Cardiac fibroblast (primary cell): ENCODE measurements at regions not wholly inside any gene's neighbourhood (a gene's known extent, or its start where the extent isn't known, plus 50 kb on each side); places are given as distances from the start of the nearest gene placed in this dataset.
"Not testable (repeated sequence)": the region's sequence is repeated elsewhere in the genome, so short reads cannot be mapped to it uniquely, and the experiment has no call there.

Experiments
- DNase-seq, 2 donors: peaks; one replicate each; pipeline versions ENCODE4 v3.0.0 to v3.0.0-alpha.2; 2010; ENCODE audit warnings: low read depth in 2 of 2
- H3K4me3 ChIP-seq, 2 donors: replicated peaks in 1 of 2; 1 replicate in 1 of 2; 2 replicates in 1 of 2; pipeline ENCODE4 v1.5.1; 2011; ENCODE audit warnings: low read depth in 2 of 2, low read length in 2 of 2, mild to moderate bottlenecking in 2 of 2, moderate library complexity in 1 of 2
- CTCF ChIP-seq: IDR thresholded peaks from one replicate; pipeline ENCODE4 v1.5.1; 2011; ENCODE audit warnings: low read depth, mild to moderate bottlenecking, low read length, inconsistent platforms

GRCh38 chr17:33929181-33929724 lies 325.8 kb upstream of the CCL2 start:
- no peak for DNase-seq
- TF ChIP-seq CTCF: no peak
- no peak overlapping the region for H3K4me3 ChIP-seq

- DNase-seq, H3K4me3 ChIP-seq: not testable (repeated sequence)
Observed at GRCh38 chr17:33931148-33931814, 323.8 kb upstream of the CCL2 start.

GRCh38 chr17:33932996-33933395 lies 322.1 kb upstream of the CCL2 start:
- TF ChIP-seq CTCF: no peak
- H3K4me3 ChIP-seq: no peak overlapping the region
- DNase-seq: no peak

- no peak overlapping the region for H3K4me3 ChIP-seq
- DNase-seq: no peak
- no peak for TF ChIP-seq CTCF
Observed at GRCh38 chr17:33933576-33933975, 321.5 kb upstream of the CCL2 start.

GRCh38 chr17:33934696-33935095 lies 320.4 kb upstream of the CCL2 start:
- TF ChIP-seq CTCF: no peak
- no peak overlapping the region for H3K4me3 ChIP-seq
- no peak for DNase-seq

- no peak overlapping the region for H3K4me3 ChIP-seq
- DNase-seq: no peak
- no peak for TF ChIP-seq CTCF
Observed at GRCh38 chr17:33935822-33936221, 319.3 kb upstream of the CCL2 start.

GRCh38 chr17:33936764-33937163 lies 318.3 kb upstream of the CCL2 start:
- TF ChIP-seq CTCF: no peak
- H3K4me3 ChIP-seq: no peak overlapping the region
- no peak for DNase-seq
